HCT116 (cell line): ENCODE measurements at regions not wholly inside any gene's neighbourhood (a gene's known extent, or its start where the extent isn't known, plus 50 kb on each side); places are given as distances from the start of the nearest gene placed in this dataset.

Source experiments
- ATAC-seq: fragments of 200-7000 bp; cut with Tn5 transposase; 2 replicates; pipeline ENCODE4 v1.9.1; 2020; ENCODE audit warnings: mild to moderate bottlenecking, moderate library complexity
- BruUV-seq: library from RNA; stranded (reverse); fragments of 400-500 nt; replicated peaks from 2 replicates; lab custom pipeline; 2021; lab: Mats Ljungman, UMichigan
- CTCF ChIA-PET: fragments of 300-600 bp; sonication (Branson Sonifier 250); formaldehyde crosslinking; loops from one replicate; lab custom pipeline; 2021; ENCODE audit warnings: antibody characterized with exemption; lab: Charles Lee
- POLR2A ChIA-PET: fragments of 300-600, 350-600 bp; sonication (Branson Sonifier 250); formaldehyde crosslinking; loops from one replicate; lab custom pipeline; 2021; ENCODE audit warnings: antibody characterized with exemption; lab: Charles Lee
- RAD21 ChIA-PET, 2 experiments: fragments of 300-600 bp; sonication (Branson Sonifier 250); formaldehyde crosslinking; loops; one replicate each; lab custom pipeline; 2023; ENCODE audit warnings: low total read pairs in 2 of 2; ENCODE audit not compliant: uncharacterized antibody in 2 of 2, unreplicated experiment in 2 of 2, low non-redundant PET in 1 of 2; lab: Charles Lee
- DNase-seq: peaks from one replicate; pipeline ENCODE4 v3.0.0-alpha.2; 2010; ENCODE audit warnings: low read depth, low spot score
- H2AFZ ChIP-seq: fragments of 200-600 bp; shearing (Covaris generic), sonication (generic); 2 replicates; pipeline ENCODE4 v1.6.1; 2017; ENCODE audit warnings: low read depth, mixed run types, mixed read lengths, antibody characterized with exemption, low read length; ENCODE audit not compliant: poor library complexity, severe bottlenecking
- H3K27ac ChIP-seq: 2 replicates; pipeline ENCODE4 v1.5.1; 2012; ENCODE audit warnings: low read depth, low read length
- H3K27me3 ChIP-seq: fragments of 200-600 bp; sonication (generic); 2 replicates; pipeline ENCODE4 v1.6.1; 2016; ENCODE audit warnings: mixed run types, low read length, mixed read lengths; ENCODE audit not compliant: insufficient read depth
- H3K36me3 ChIP-seq, 2 experiments: fragments of 200-500 bp in 1 of 2; fragments of 200-600 bp in 1 of 2; sonication (Bioruptor generic) in 1 of 2; sonication (generic) in 1 of 2; 2 replicates each; pipeline versions ENCODE4 v1.5.1 to v1.6.1; 2014 to 2016; ENCODE audit warnings: low read length in 2 of 2, inconsistent platforms in 1 of 2, mixed read lengths in 1 of 2, mixed run types in 1 of 2; ENCODE audit not compliant: insufficient read depth in 2 of 2, control insufficient read depth in 1 of 2
- H3K4me1 ChIP-seq, 2 experiments: fragments of 200-600 bp in 1 of 2; sonication (generic) in 1 of 2; 2 replicates each; pipeline versions ENCODE4 v1.5.1 to v1.6.1; 2012 to 2017; ENCODE audit warnings: low read length in 2 of 2, inconsistent platforms in 1 of 2, mild to moderate bottlenecking in 1 of 2, mixed read lengths in 1 of 2, mixed run types in 1 of 2, moderate library complexity in 1 of 2; ENCODE audit not compliant: insufficient read depth in 2 of 2, control insufficient read depth in 1 of 2
- H3K4me2 ChIP-seq: fragments of 200-600 bp; sonication (generic); 2 replicates; pipeline ENCODE4 v1.6.1; 2017; ENCODE audit warnings: mixed run types, low read length, mixed read lengths
- H3K4me3 ChIP-seq, 2 experiments: fragments of 200-600 bp in 1 of 2; sonication (generic) in 1 of 2; replicated peaks in 1 of 2; 2 replicates each; pipeline ENCODE4 v1.5.1; 2011 to 2016; ENCODE audit warnings: low read length in 2 of 2, control low read depth in 1 of 2, low read depth in 1 of 2, mild to moderate bottlenecking in 1 of 2, mixed read lengths in 1 of 2, mixed run types in 1 of 2
- H3K79me2 ChIP-seq: fragments of 200-600 bp; sonication (generic); 2 replicates; pipeline ENCODE4 v1.6.1; 2017; ENCODE audit warnings: mild to moderate bottlenecking, mixed run types, low read length, moderate library complexity, mixed read lengths; ENCODE audit not compliant: insufficient read depth
- H3K9ac ChIP-seq: fragments of 200-600 bp; sonication (generic); 2 replicates; pipeline ENCODE4 v1.6.1; 2016; ENCODE audit warnings: low read length, mixed read lengths
- H3K9me2 ChIP-seq: fragments of 200-600 bp; sonication (generic), shearing (Covaris generic); 2 replicates; pipeline ENCODE4 v1.6.1; 2017; ENCODE audit warnings: mixed run types, mild to moderate bottlenecking, moderate library complexity; ENCODE audit not compliant: insufficient read depth
- H3K9me3 ChIP-seq, 2 experiments: fragments of 200-500 bp in 1 of 2; fragments of 200-600 bp in 1 of 2; sonication (Bioruptor generic) in 1 of 2; sonication (generic) in 1 of 2; 2 replicates each; pipeline ENCODE4 v1.6.1; 2014 to 2017; ENCODE audit warnings: low read length in 2 of 2, mixed read lengths in 2 of 2, inconsistent platforms in 1 of 2, low read depth in 1 of 2, mild to moderate bottlenecking in 1 of 2, mixed run types in 1 of 2, moderate library complexity in 1 of 2; ENCODE audit not compliant: control insufficient read depth in 1 of 2, insufficient read depth in 1 of 2
- H4K20me1 ChIP-seq: fragments of 200-600 bp; sonication (generic), shearing (Covaris generic); 2 replicates; pipeline ENCODE4 v1.6.1; 2017; ENCODE audit warnings: mixed run types, mild to moderate bottlenecking, moderate library complexity; ENCODE audit not compliant: insufficient read depth
- CBX3 ChIP-seq: IDR thresholded peaks from 2 replicates; pipeline ENCODE4 v1.6.1; 2012; ENCODE audit warnings: low read depth
- CTCF ChIP-seq, 3 experiments: fragments of 200-600 bp in 1 of 3; sonication (generic) in 1 of 3; IDR thresholded peaks in 2 of 3; conservative IDR thresholded peaks in 1 of 3; 2 replicates each; pipeline ENCODE4 v1.5.1; 2012 to 2017; ENCODE audit warnings: low read depth in 2 of 3, low read length in 2 of 3, antibody characterized with exemption in 1 of 3, borderline replicate concordance in 1 of 3, control low read depth in 1 of 3, mild to moderate bottlenecking in 1 of 3, mixed read lengths in 1 of 3, mixed run types in 1 of 3, moderate library complexity in 1 of 3; ENCODE audit not compliant: insufficient read depth in 1 of 3
- EGR1 ChIP-seq: IDR thresholded peaks from 2 replicates; pipeline ENCODE4 v1.6.1; 2012; ENCODE audit warnings: low read depth
- ELF1 ChIP-seq: IDR thresholded peaks from 2 replicates; pipeline ENCODE4 v1.6.1; 2012; ENCODE audit warnings: low read depth, borderline replicate concordance
- EZH2 ChIP-seq: fragments of 200-600 bp; sonication (generic); IDR thresholded peaks from 2 replicates; pipeline ENCODE4 v1.6.1; 2017; ENCODE audit warnings: antibody characterized with exemption, mixed run types
- EZH2phosphoT487 ChIP-seq: fragments of 200-600 bp; IDR thresholded peaks from 2 replicates; pipeline ENCODE4 v1.6.1; 2018; ENCODE audit warnings: antibody characterized with exemption, borderline replicate concordance
- JUND ChIP-seq: IDR thresholded peaks from 2 replicates; pipeline ENCODE4 v1.6.1; 2012
- MAX ChIP-seq: IDR thresholded peaks from 2 replicates; pipeline ENCODE4 v1.6.1; 2012
- POLR2AphosphoS5 ChIP-seq: IDR thresholded peaks from 2 replicates; pipeline ENCODE4 v1.6.1; 2011; ENCODE audit warnings: mild to moderate bottlenecking, low read depth, low read length, moderate library complexity
- RAD21 ChIP-seq: IDR thresholded peaks from 2 replicates; pipeline ENCODE4 v1.6.1; 2012; ENCODE audit warnings: low read depth, mild to moderate bottlenecking
- SRF ChIP-seq: IDR thresholded peaks from 2 replicates; pipeline ENCODE4 v1.6.1; 2012; ENCODE audit warnings: low read depth
- YY1 ChIP-seq: IDR thresholded peaks from 2 replicates; pipeline ENCODE4 v1.6.1; 2011; ENCODE audit warnings: low read length, low read depth, moderate library complexity, mild to moderate bottlenecking; ENCODE audit not compliant: insufficient replicate concordance; ENCODE audit errors: extremely low read depth
- ZFX ChIP-seq: fragments of 450-650 bp; IDR thresholded peaks from 2 replicates; pipeline ENCODE4 v1.6.1; 2017
- ZNF274 ChIP-seq: fragments of 200-500 bp; sonication (Bioruptor generic); IDR thresholded peaks from 2 replicates; pipeline ENCODE4 v1.6.1; 2014; ENCODE audit warnings: mild to moderate bottlenecking, low read depth, low read length, inconsistent platforms
- intact Hi-C: fragments of 100-400 bp; cut with micrococcal nuclease; formaldehyde crosslinking; loops from 2 replicates; pipeline ENCODE4 v1.10.0; 2022

GRCh38 chr16:85164431-85164830 is 52.2 kb upstream of the CIBAR2 start:
- peaks cover 11 to 19% of the 10 kb centered on the region in 2 experiments; a peak in 3 of 4 replicates for H3K4me1 ChIP-seq
- intact Hi-C loops = no loop called here
- BruUV-seq = no TSS peak
- H3K9me2 ChIP-seq = no peaks in the 10 kb centered on the region
- no peaks in the 10 kb centered on the region for H3K27me3 ChIP-seq
- DNase-seq (no peak), ATAC-seq (no peak)
- no peaks in the 10 kb centered on the region for H3K9me3 ChIP-seq
- no peak for TF ChIP-seq CTCF (IDR thresholded peaks at IDR 0.05 in 2 of 3, conservative IDR thresholded peaks at IDR 0.05 in 1 of 3; ENCODE audit: borderline replicate concordance in 1 of 3, insufficient read depth in 1 of 3, low read depth in 2 of 3, low read length in 2 of 3)
- TF ChIP-seq EZH2phosphoT487 = no peak
- no peak for TF ChIP-seq ELF1
- no peak for TF ChIP-seq SRF
- no peak for TF ChIP-seq MAX
- TF ChIP-seq EZH2 = no peak
- no peak for TF ChIP-seq RAD21
- no peak for TF ChIP-seq POLR2AphosphoS5
- no peak for TF ChIP-seq ZFX
- no peak for TF ChIP-seq YY1
- no peak for TF ChIP-seq ZNF274
- no peak for TF ChIP-seq JUND
- TF ChIP-seq CBX3 = no peak
- TF ChIP-seq EGR1 = no peak
- H3K27ac ChIP-seq = no peak overlapping the region
- POLR2A ChIA-PET = no interaction called here
- no peak overlapping the region for H3K9ac ChIP-seq
- H3K4me2 ChIP-seq = no peak overlapping the region
- no peak overlapping the region for H3K4me3 ChIP-seq
- CTCF ChIA-PET = interaction anchor here (1.3 kb wide), 1 partner anchor 9 kb away, joined by 3 read pairs; no protein-coding TSS in a partner anchor
- H3K79me2 ChIP-seq = no peaks in the 10 kb centered on the region
- no peak overlapping the region for H2AFZ ChIP-seq
- H3K36me3 ChIP-seq = no peaks in the 10 kb centered on the region
- RAD21 ChIA-PET = no interaction called here
- H4K20me1 ChIP-seq = no peaks in the 10 kb centered on the region
